GM12878 (cell line): ENCODE measurements at regions not wholly inside any gene's neighbourhood (a gene's known extent, or its start where the extent isn't known, plus 50 kb on each side); places are given as distances from the start of the nearest gene placed in this dataset.

Experiments
- ATF2 ChIP-seq: IDR thresholded peaks from 2 replicates; pipeline ENCODE4 v1.6.1; 2012; ENCODE audit warnings: low read length, inconsistent platforms
- BHLHE40 ChIP-seq, 2 experiments: fragments of 450-650 bp in 1 of 2; IDR thresholded peaks; 2 replicates each; pipeline ENCODE4 v1.6.1; 2011 to 2017; ENCODE audit warnings: low read depth in 2 of 2, borderline replicate concordance in 1 of 2, improper control_type of control experiment in 1 of 2, low read length in 1 of 2, mild to moderate bottlenecking in 1 of 2
- CHD1 ChIP-seq: IDR thresholded peaks from 2 replicates; pipeline ENCODE4 v1.6.1; 2012; ENCODE audit warnings: low read depth, low read length, improper control_type of control experiment
- CTCF ChIP-seq, 3 experiments: IDR thresholded peaks in 2 of 3; conservative IDR thresholded peaks in 1 of 3; 2 replicates each; pipeline ENCODE4 v1.5.1; 2011; ENCODE audit warnings: low read depth in 3 of 3, low read length in 3 of 3, mild to moderate bottlenecking in 3 of 3, control low read depth in 2 of 3, moderate library complexity in 2 of 3, inconsistent platforms in 1 of 3, mixed read lengths in 1 of 3; ENCODE audit not compliant: control insufficient read depth in 2 of 3, insufficient read depth in 1 of 3; ENCODE audit errors: extremely low read depth in 1 of 3
- FOS ChIP-seq: IDR thresholded peaks from 3 replicates; pipeline ENCODE4 v1.6.1; 2011; ENCODE audit warnings: borderline replicate concordance; ENCODE audit not compliant: insufficient read length; ENCODE audit errors: extremely low read depth
- RFX5 ChIP-seq: IDR thresholded peaks from 2 replicates; pipeline ENCODE4 v1.6.1; 2011; ENCODE audit warnings: low read depth, low read length, improper control_type of control experiment
- SMC3 ChIP-seq: IDR thresholded peaks from 2 replicates; pipeline ENCODE4 v1.6.1; 2011; ENCODE audit warnings: low read length, improper control_type of control experiment, borderline replicate concordance
- SRF ChIP-seq, 2 experiments: IDR thresholded peaks; 2 replicates each; pipeline ENCODE4 v1.6.1; 2011; ENCODE audit warnings: low read depth in 2 of 2, low read length in 2 of 2, mild to moderate bottlenecking in 1 of 2, moderate library complexity in 1 of 2
- USF1 ChIP-seq: IDR thresholded peaks from 2 replicates; pipeline ENCODE4 v1.6.1; 2011; ENCODE audit warnings: borderline replicate concordance, low read depth, mild to moderate bottlenecking, moderate library complexity, mixed read lengths, low read length; ENCODE audit not compliant: insufficient read depth; ENCODE audit errors: extremely low read length
- TF ChIP-seq, protein P1 (sequence below): fragments of 450-650 bp; IDR thresholded peaks from 2 replicates; pipeline ENCODE4 v1.6.1; 2014; ENCODE audit warnings: mild to moderate bottlenecking

DNA sequence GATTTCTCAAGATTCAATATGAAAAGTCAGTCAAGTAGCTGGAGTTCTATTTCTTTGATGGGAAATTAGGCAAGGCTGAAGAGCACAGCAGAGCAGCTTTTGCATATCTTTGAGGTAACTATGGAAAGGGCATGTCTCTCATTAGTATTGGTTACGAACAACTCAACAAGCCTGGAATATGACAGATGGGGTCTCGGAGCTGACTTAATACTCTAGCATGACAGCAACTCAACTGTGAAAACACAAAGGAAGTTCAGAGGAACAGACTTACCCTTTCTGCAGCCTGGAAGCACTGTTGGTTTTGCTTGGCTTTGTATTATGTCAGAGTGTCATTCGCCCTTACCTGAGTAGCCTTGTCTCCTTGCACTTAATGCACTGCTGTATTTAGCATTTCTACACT lies 79.9 kb upstream of the AADAT start:
- TF ChIP-seq USF1: no peak
- no peak for TF ChIP-seq RFX5
- TF ChIP-seq CTCF (IDR thresholded peaks at IDR 0.05 in 2 of 3, conservative IDR thresholded peaks at IDR 0.05 in 1 of 3; ENCODE audit: control insufficient read depth in 2 of 3, extremely low read depth in 1 of 3, insufficient read depth in 1 of 3, low read depth in 3 of 3, low read length in 3 of 3): no peak
- no peak for TF ChIP-seq BHLHE40 (IDR thresholded peaks at IDR 0.05; ENCODE audit: borderline replicate concordance in 1 of 2, low read depth in 2 of 2, low read length in 1 of 2)
- TF ChIP-seq CHD1: no peak
- TF ChIP-seq, protein P1, sequence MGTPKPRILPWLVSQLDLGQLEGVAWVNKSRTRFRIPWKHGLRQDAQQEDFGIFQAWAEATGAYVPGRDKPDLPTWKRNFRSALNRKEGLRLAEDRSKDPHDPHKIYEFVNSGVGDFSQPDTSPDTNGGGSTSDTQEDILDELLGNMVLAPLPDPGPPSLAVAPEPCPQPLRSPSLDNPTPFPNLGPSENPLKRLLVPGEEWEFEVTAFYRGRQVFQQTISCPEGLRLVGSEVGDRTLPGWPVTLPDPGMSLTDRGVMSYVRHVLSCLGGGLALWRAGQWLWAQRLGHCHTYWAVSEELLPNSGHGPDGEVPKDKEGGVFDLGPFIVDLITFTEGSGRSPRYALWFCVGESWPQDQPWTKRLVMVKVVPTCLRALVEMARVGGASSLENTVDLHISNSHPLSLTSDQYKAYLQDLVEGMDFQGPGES: no peak
- TF ChIP-seq SRF (IDR thresholded peaks at IDR 0.05; ENCODE audit: low read depth in 2 of 2, low read length in 2 of 2): no peak
- TF ChIP-seq SMC3: no peak
- TF ChIP-seq ATF2: no peak
- TF ChIP-seq FOS: no peak
